K562 (cell line): ENCODE measurements at regions not wholly inside any gene's neighbourhood (a gene's known extent, or its start where the extent isn't known, plus 50 kb on each side); places are given as distances from the start of the nearest gene placed in this dataset.

Experiments
- ZNF274 ChIP-seq: IDR thresholded peaks from 2 replicates; pipeline ENCODE4 v1.6.1; 2011; ENCODE audit warnings: low read depth, mild to moderate bottlenecking, low read length, moderate library complexity, borderline replicate concordance
- TF ChIP-seq, protein P1 (sequence below): fragments of 450-650 bp; IDR thresholded peaks from 2 replicates; pipeline ENCODE4 v1.6.1; 2016; ENCODE audit warnings: missing biosample characterization, missing genetic modification characterization
- TF ChIP-seq, protein P2 (sequence below), 3 experiments: IDR thresholded peaks in 2 of 3; conservative IDR thresholded peaks in 1 of 3; 2 replicates each; pipeline ENCODE4 v1.5.1; 2011 to 2012; ENCODE audit warnings: low read length in 3 of 3, mild to moderate bottlenecking in 3 of 3, control low read depth in 2 of 3, improper control_type of control experiment in 1 of 3, inconsistent platforms in 1 of 3, low read depth in 1 of 3, mixed read lengths in 1 of 3, moderate library complexity in 1 of 3; ENCODE audit not compliant: insufficient read depth in 2 of 3
- TF ChIP-seq, protein P3 (sequence below): sonication (generic); formaldehyde crosslinking; IDR thresholded peaks from 2 replicates; pipeline ENCODE4 v1.8.0; 2022; ENCODE audit warnings: missing genetic modification reagents, mild to moderate bottlenecking, borderline replicate concordance

DNA sequence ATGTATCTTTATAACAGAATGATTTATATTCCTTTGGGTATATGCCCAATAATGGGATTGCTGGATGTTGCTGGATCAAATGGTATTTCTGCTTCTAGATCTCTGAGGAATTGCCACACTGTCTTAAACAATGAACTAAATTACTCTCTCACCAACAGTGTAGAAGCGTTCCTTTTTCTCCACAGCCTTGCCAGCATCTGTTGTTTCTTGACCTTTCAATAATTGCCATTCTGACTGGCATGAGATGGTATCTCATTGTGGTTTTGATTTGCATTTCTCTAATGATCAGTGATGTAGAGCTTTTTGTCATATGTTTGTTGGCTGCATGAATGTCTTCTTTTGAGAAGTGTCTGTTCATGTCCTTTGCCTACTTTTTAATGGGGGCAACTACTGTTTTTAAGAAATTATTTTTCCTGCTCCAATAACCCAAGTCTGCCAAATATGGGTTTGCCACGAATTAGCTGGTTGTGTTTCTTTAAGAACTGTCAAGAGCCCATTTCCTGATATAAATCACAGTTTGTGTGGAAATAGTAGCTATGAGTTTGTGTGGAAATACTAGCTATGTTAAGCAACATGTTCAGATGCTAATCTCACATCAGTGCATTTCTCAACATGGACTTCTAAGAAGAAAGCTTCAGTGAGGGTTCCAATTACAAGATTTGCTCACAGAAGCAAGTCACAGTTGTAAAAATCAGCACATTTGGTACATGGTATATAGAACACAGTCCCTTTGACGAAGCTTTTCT is 259.4 kb downstream of the ANAPC1 start:
- TF ChIP-seq, protein P1, sequence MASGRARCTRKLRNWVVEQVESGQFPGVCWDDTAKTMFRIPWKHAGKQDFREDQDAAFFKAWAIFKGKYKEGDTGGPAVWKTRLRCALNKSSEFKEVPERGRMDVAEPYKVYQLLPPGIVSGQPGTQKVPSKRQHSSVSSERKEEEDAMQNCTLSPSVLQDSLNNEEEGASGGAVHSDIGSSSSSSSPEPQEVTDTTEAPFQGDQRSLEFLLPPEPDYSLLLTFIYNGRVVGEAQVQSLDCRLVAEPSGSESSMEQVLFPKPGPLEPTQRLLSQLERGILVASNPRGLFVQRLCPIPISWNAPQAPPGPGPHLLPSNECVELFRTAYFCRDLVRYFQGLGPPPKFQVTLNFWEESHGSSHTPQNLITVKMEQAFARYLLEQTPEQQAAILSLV (tag) = no peak
- TF ChIP-seq, protein P2, sequence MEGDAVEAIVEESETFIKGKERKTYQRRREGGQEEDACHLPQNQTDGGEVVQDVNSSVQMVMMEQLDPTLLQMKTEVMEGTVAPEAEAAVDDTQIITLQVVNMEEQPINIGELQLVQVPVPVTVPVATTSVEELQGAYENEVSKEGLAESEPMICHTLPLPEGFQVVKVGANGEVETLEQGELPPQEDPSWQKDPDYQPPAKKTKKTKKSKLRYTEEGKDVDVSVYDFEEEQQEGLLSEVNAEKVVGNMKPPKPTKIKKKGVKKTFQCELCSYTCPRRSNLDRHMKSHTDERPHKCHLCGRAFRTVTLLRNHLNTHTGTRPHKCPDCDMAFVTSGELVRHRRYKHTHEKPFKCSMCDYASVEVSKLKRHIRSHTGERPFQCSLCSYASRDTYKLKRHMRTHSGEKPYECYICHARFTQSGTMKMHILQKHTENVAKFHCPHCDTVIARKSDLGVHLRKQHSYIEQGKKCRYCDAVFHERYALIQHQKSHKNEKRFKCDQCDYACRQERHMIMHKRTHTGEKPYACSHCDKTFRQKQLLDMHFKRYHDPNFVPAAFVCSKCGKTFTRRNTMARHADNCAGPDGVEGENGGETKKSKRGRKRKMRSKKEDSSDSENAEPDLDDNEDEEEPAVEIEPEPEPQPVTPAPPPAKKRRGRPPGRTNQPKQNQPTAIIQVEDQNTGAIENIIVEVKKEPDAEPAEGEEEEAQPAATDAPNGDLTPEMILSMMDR (IDR thresholded peaks at IDR 0.05 in 2 of 3, conservative IDR thresholded peaks at IDR 0.05 in 1 of 3; ENCODE audit: insufficient read depth in 2 of 3, low read depth in 1 of 3, low read length in 3 of 3) = no peak
- TF ChIP-seq, protein P3, sequence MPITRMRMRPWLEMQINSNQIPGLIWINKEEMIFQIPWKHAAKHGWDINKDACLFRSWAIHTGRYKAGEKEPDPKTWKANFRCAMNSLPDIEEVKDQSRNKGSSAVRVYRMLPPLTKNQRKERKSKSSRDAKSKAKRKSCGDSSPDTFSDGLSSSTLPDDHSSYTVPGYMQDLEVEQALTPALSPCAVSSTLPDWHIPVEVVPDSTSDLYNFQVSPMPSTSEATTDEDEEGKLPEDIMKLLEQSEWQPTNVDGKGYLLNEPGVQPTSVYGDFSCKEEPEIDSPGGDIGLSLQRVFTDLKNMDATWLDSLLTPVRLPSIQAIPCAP (CRISPR knock-in tag) = no peak
- no peak for TF ChIP-seq ZNF274
